C4-2B (cell line): ENCODE measurements at regions not wholly inside any gene's neighbourhood (a gene's known extent, or its start where the extent isn't known, plus 50 kb on each side); places are given as distances from the start of the nearest gene placed in this dataset.

Experiments used
- CTCF ChIP-seq: fragments of 450-650 bp; conservative IDR thresholded peaks from 2 replicates; pipeline ENCODE4 v1.5.1; 2017; ENCODE audit warnings: mild to moderate bottlenecking
- ZFX ChIP-seq: fragments of 450-650 bp; IDR thresholded peaks from 2 replicates; pipeline ENCODE4 v1.6.1; 2017

- TF ChIP-seq CTCF (peak; percentile 72), ZFX (no peak)
Measured at GRCh38 chr5:154575546-154576428, 97.8 kb upstream of the HAND1 start.
